Left colon (tissue), 2 donors: ENCODE measurements at regions not wholly inside any gene's neighbourhood (a gene's known extent, or its start where the extent isn't known, plus 50 kb on each side); places are given as distances from the start of the nearest gene placed in this dataset.

ENCODE experiments used
- ATAC-seq: fragments of 200-7000 bp; cut with Tn5 transposase; one replicate; pipeline ENCODE4 v1.9.1; 2020; ENCODE audit warnings: mild to moderate bottlenecking, moderate library complexity
- DNase-seq, 2 donors: peaks; one replicate each; pipeline ENCODE4 v3.0.0-alpha.2; 2020
- intact Hi-C, 2 donors: fragments of 100-400 bp; cut with DNase I in 1 of 2; cut with micrococcal nuclease in 1 of 2; formaldehyde crosslinking; loops; one replicate each; pipeline versions ENCODE4 v1.11.2 to v1.14.0; 2022; cut with DNase I, micrococcal nuclease
- donor health status: DM: no; HTN: no; CAD: no.
- donor health status: DM: yes; HTN: yes; CAD: no.

DNA sequence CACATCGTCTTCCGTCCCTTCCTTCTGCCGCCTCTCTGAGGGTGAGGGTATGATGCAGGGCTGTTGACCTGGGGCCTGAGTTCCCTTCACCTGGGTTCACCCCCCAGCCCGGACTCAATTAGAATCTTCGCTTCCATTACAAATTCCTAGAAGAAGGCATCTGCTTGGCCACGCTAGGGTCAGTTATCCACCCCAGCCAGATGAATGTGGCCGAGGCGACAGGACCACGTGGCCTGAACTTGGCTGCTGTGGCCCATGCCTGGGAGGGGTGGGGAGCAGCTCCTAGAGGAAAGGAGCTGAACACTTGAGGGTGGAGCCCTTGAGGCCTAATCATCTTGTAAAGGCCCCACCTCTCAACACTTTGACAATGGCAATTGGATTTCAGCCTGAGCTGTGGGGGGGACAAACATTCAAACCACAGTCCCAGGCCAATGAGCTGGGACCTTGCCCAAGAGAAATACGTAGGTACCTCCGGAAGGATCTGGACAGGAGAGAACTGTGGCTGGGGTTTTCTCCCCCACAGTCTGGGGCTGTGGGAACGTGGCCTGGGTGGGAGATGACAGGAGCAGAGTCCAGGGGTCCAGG is 90.6 kb upstream of the ADAMTS2 start:
- ATAC-seq (no peak), DNase-seq (no peak)
- intact Hi-C loops, result no loop called here

DNA sequence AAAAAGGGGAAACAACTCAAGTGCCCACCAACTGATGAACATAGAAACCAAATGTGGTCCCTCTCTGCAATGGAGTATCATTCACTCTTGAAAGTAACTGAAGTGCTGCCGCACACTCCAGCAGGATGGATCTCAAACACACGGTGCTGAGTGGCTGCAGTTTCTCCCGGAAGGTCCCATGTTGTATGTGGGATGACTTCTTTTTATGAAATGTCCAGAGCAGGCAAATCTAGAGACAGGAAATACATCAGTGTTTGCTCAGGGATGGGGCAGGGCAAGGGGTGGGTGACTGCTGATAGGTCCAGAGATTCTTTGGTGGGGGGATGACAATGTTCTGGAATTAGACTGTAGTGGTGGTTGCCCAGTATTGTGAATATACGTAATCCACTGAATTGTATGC is 89.9 kb upstream of the ADAMTS2 start:
- DNase-seq (no peak), ATAC-seq (no peak)
- intact Hi-C loops, result no loop called here

DNA sequence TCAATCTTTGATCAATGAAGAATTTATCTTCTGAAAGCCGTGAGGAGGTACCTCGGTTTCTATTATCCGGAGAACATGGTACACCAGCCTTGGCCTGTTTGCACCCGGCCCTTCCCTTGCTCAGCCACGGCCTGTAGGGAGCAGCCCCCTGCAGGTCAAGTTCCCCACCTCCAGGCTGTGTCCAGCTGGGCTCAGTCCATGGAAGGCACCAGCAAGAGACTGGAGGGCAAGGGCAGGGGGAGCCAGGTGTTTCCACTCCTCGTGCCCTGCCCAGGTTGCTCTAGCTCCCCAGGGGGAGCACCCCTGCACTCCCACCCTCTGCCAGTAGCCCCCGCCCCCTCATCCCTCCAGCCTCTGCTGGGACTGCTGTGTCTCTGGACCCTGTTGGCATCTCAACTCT is 87.3 kb upstream of the ADAMTS2 start:
- DNase-seq (no peak), ATAC-seq (no peak)
- intact Hi-C loops, result no loop called here

DNA sequence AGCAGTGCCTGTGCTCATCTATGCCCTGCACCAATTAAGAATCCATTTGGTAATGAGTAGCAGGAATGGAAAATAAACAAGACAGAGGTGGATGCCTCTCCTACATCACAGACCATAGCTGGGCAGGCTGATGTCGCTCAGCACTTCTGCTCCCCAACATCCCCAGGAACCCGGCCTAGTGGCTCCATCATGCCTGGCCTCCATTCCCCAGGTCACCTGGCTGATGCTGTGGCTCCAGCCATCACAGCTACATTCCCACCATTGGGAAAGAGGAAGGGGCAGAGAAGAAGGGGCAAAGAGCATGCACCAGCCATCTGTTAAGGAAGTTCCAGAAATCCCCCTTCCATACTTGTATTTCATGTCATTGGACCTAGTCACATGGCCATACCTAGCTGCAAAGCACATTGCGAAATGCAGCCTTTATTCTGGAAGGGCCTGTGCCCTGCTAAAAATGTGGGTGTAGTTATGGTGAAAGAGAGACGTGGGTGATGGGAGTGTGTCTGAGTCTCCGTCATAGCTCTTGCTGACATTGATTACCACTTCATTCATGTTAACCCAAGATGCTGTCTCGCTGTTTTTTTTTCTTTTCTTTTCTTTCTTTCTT is 86.1 kb upstream of the ADAMTS2 start:
- DNase-seq (no peak), ATAC-seq (no peak)
- intact Hi-C loops, result no loop called here

DNA sequence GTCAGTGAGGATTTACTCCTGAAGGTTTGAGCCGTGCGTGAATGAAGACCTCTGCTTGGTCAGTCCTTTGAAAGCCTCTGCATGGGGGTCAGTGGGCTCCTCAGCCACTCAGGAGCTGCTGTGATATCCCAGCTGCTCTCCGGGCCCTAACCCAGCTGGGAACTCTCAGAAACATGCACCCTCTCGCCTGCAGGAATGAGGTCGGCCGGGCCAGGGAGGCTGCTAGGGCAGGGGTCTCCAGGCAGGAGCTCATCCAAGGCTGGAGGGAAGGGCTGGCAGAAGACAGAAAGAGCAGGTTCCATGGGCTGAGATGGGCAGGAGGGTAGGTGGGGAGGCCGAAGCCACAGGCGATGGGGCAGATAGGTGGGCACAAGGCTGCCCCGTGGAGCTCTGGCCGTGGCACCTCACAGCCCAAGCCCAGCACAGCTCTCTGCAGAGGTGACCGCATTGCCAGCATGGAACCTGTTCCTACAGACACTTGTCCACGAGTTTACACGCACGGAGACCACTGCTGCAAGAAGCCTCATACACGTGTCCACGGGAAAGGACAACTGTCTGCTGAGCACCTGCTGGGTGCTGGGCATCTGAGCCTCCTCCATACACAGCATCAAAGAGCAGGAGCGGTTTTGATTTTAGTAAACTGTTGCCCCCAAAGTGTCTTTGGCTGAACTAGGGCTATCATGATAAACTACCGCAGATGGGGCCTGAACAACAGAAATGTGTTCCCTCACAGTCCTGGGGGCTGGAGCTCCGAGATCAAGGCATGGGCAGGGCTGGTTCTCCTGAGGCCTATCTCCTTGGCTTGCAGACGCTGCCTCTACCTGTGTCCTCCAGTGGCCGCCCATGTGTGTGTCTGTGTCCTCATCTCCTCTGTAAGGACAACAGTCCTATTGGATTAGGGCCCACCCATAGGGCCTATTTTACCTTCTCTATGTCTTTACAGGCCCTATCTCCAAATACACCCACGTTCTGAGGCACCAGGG is 85.2 kb upstream of the ADAMTS2 start:
- no peak for ATAC-seq
- intact Hi-C loops, result no loop called here

DNA sequence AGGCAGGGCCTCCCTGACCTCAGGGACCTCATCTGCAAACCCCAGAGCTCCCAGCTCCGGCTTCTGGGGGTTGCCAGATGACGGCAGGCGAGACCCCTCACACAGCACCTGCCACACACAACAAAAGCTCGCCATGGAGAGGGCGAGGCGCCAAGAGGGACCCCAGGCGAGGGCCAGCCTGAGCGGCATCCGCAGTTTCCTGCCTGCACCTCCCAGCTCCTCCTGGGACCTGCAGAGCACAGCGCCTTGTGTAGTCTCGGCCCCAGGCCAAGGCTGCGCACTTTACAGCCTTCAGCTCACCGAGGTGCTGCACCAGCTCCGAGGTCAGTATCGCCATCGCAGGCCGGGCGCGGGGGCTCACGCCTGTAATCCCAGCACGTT is 82.4 kb upstream of the ADAMTS2 start:
- DNase-seq, result no peak
- no peak for ATAC-seq
- intact Hi-C loops, result no loop called here

More for the DNA sequence above, 85.2 kb upstream of the ADAMTS2 start:
- no peak for DNase-seq

DNA sequence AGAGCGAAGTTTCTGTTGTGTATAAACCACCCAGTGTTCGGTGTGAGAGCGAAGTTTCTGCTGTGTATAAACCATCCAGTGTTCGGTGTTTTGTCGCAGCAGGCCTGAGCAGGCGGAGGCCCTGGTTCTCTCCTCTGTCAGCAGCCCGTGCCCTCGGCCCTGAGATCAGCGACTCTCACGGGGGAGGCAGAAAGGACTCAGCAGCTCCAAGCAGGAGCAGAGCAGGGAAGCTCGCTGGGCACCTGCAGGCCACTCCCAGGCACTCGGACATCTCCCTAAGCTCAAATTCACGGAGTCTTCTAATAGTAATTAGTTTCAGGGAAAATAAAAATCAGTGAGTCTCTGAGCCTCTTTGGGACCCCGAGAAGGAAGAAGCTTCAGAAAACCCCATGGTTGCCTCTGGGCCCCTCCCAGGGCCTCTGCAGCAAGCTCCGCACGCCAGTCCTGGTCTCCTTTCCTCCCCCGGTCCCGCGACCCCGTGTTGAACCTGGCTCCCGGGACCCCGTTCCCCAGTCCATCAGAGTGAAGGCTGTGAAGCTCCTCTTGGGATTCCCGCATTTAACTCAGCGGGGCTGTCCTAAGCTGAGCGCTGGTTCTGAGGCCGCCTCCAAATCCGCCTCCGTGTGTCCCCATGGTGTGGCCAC is 81.9 kb upstream of the ADAMTS2 start:
- no peak for ATAC-seq
- DNase-seq, result no peak
- intact Hi-C loops, result no loop called here

DNA sequence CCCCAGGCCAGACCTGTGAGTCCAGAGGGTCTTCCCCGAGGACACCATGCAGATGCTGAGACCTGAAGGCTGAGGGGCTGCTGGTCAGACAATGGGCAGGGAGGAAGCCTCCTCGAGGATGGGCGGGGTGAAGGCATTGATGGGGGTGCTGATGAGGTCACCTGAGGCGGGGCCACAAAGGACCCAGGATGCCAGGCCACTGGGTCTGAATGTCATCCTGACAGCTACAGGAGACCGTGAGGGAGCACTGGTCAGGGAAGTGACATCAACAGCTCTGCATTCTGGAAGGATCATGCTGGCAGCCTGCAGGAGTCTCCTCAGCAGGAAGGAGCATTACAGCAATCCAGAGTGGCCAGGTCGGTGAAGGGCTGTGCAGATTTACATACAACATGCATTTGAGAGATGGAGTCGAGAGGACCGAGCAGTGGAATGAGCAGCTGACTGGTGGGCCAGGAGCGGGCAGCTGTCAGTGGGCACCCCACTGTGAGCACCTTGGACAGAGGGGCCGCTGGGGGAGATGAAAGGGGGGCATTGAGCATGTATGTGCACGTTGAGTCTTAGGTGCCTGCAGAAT is 77.7 kb upstream of the ADAMTS2 start:
- intact Hi-C loops, result no loop called here
- DNase-seq, result no peak
- no peak for ATAC-seq

DNA sequence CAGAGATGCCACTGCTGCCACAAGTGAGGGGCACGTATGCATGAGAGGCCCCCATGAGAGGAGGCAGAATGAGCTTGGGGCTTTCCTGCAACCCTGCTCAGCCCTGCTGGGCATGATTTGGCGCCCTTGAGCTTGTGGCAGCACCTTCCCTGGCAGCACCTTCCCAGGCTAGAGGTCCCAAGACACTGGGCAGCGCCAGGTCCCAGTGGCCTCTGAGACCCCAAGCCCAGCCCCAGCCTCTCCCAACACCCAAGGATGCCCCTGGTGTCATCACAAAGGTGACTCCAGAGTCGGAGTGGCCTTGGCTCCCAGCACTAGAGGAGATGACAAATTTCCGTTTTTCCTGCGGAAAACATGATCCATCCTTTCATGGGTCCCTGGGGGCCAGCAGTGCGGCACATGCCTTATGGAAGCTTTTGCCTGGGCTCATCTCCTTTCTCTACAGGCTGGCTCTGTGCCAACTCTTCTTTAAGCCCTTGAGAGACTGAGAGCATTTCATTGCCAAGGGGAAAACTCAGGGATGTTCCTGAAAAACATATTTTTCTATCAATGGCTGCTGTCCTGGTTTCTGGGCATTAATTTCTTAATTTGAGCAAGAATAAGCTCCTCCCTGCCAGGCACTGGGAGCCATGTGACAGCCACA is 77.1 kb upstream of the ADAMTS2 start:
- ATAC-seq (no peak), DNase-seq (no peak)
- intact Hi-C loops, result no loop called here

DNA sequence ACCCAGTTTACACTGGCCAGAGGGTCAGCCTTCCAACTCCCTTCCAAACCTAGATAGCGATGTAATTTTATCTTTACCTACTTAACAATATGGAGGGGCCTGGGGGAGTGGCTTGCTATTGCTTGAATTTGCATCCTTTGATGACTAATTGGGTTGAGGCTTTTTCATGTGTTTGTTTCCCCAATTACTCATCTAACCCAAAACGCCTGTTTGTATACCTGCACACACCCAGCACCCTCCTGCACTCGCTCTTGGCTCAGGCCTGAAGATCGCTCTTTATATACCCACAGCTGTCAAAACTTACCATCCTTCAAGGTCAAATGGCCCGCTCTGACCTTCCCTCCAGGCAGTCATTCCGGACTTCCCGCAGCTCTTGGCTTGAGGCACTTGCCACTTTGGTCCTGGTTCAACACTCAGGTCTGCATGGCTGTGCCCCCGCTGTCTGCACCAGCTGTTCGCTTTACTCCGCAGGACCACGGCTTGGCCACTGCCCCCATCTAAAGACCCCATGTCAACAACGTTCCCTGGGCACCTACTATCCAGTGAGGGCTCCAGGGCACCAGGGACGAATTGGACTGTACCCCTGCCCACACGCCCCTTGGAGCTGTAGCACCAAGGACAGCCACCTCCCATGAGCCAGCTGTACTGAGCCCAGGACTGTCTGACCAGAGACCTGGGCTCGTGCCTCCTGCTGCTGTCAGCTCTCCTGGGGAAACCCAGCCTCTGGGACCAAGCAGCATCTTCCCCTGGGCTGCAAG is 76.1 kb upstream of the ADAMTS2 start:
- intact Hi-C loops, result no loop called here
- ATAC-seq, result no peak
- no peak for DNase-seq

DNA sequence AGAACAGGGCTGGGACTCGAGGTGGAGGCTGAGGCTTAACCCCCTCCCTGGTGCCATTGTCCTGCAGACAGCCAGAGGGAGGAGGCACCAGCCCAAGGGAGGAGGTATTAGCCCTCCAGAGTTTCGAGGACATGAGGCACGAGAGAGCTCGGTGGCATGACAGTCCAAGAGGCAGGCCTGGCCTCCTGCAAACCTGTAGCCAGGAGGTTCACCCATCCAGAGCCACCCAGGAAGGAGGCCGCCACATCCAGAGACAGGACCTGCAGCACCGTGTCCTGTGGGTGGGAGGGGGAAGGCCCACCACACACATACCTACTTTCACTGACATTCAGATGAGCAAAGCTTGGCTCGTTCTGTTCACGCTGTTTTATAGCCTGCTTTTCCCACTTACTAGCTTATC is 75.2 kb upstream of the ADAMTS2 start:
- ATAC-seq (no peak), DNase-seq (no peak)
- intact Hi-C loops, result no loop called here

DNA sequence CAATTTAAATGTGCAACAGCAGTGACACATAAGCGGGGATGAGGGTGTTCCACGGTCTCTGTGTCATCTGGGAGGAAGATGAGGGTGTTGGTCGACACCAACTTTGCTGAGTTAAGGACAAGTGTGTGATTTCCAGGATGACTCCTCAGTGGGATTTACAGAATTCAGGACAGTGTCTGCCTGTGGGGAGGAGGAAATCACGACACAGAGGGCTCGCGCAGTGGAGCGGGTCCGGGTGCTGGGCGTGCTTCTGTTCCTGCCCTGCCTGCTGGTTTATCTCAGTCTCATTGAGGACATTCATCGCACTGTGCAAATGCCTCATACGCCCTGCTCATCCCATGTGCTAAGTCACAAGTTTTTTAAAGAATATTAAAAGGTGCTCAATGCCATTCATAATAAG is 73.7 kb upstream of the ADAMTS2 start:
- DNase-seq, result no peak
- intact Hi-C loops, result no loop called here
- ATAC-seq, result no peak

DNA sequence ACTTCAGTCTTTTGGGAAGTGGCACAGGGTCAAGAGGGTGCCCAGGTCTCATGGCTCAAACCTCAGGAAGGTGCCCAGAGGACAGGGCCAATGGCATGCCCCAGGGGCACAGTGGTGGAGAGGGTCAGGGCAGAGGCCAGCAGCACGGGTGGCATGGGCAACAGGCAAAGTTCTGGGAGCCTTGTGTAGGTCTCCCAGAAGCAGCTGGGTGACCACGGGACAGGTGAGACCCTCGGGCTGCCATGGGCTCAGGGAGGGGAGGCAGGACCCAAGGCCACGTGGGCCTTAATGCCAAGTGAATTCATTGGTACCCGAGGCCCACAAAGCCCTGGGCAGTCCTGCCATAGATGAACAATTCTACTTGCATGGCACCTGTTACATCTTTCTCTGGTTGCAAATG is 72.4 kb upstream of the ADAMTS2 start:
- DNase-seq, result no peak
- intact Hi-C loops, result no loop called here
- no peak for ATAC-seq

DNA sequence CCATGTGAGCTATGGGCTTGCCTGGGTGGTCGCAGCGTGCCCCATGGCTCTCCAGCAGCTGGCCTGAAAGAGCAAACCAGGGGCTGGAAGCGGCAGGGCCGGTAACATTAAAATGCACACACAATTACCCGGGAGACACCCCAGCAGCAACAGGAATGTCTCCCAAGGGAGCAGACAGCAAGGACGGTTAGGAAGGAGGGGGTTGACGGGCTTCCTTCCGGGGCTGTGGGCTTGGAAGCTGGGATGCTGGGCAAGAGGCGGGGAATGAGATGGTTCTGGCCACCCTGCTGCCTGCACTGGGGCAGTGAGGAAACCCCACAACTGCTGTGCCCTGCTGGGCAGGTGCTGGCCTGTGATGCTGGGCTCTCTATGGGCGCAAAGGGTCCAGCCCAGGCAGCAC is 71.8 kb upstream of the ADAMTS2 start:
- ATAC-seq (no peak), DNase-seq (no peak)
- intact Hi-C loops, result no loop called here

DNA sequence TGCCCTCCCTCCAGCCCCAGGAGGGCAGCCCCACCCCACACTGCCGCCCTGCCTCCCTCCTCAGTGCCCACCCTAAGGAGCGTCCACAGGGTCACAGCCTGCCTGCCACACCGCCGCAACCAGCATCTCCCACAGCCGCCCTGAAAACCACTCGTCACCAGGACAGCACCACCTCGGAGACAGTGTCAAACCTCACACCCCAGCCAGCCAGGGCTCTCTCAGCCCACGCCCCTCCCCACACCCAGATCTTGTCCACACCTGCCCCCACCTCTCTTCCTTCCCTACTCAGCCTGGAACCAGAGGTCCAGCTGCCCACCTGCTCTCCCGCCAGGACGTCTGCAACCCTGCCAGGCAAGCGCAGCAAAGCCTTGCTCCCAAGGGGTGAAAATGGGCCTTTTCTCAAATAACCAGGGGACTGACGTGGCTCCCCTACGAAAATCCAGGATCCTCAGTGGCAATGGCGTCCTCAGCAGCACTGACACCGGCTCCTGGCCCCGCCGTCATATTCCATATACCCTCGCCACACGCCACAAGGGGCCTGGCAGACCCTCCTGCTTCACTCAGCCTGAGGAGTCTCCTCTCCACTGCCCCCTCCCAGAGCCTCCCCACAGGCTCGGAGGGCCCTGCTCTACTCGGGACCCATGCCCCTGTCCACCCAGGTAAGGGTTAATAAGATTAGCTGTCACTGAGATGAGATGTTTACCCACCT is 71.0 kb upstream of the ADAMTS2 start:
- ATAC-seq (no peak), DNase-seq (no peak)
- intact Hi-C loops, result no loop called here

DNA sequence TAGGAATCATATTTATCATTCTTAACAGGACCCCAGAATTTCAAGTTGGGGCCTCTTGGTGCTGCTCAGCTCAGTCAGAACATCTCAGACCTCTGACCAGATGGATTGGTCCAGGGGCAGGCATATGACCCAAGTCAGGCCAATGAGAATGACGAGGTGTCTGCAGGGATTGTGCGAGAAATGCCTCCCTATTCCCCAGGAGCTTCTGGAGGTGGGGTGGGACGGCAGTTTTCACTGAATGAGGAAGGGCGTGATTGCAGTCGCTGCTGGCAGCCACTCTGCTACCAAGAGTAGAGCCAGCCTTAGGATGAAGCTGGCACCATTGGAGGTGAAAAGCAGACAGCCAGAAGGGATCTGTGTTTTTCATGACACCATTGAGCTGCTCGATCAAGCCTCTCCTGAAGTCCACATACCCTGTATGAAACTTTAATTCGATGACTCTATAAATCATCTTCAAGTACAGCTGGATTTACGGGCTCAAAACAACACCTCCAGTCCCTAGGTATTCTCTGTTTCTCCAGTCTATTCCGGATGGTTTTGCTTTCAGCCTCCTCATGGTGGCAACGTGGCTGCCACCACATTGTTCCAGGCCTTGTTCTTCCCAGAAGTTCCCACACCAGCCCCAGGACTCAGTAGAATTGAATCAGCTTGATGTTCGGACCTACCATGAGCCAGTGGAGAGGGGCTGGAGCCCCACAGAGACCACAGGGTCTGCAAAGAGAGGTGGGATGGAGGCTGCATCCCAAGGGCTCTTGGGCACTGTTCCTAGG is 70.2 kb upstream of the ADAMTS2 start:
- no peak for DNase-seq
- no peak for ATAC-seq
- intact Hi-C loops, result no loop called here
